SK-N-SH (cell line): ENCODE measurements at regions not wholly inside any gene's neighbourhood (a gene's known extent, or its start where the extent isn't known, plus 50 kb on each side); places are given as distances from the start of the nearest gene placed in this dataset.

Experiments used
- CTCF ChIA-PET: fragments of 300-600, 350-600 bp; formaldehyde crosslinking; extraction: SDS; loops from one replicate; lab custom pipeline; 2021; lab: Yijun Ruan, JAX
- POLR2A ChIA-PET: fragments of 350-600 bp; sonication (Branson Sonifier 250); formaldehyde crosslinking; extraction: SDS; loops from one replicate; lab custom pipeline; 2020; ENCODE audit warnings: antibody characterized with exemption, inconsistent platforms; lab: Yijun Ruan, JAX
- DNase-seq: peaks from one replicate; pipeline ENCODE4 v3.0.0; 2012
- H2AFZ ChIP-seq: fragments of 200-600 bp; sonication (generic); 2 replicates; pipeline ENCODE4 v1.8.1; 2016; ENCODE audit warnings: antibody characterized with exemption, mild to moderate bottlenecking, low read depth
- H3F3A ChIP-seq: fragments of 200-600 bp; sonication (generic); replicated peaks from 2 replicates; pipeline ENCODE3; 2016; ENCODE audit warnings: antibody characterized with exemption, mild to moderate bottlenecking; ENCODE audit not compliant: insufficient read depth
- H3K27ac ChIP-seq, 2 experiments: fragments of 200-500 bp in 1 of 2; fragments of 200-600 bp in 1 of 2; sonication (Bioruptor generic) in 1 of 2; sonication (generic), shearing (Covaris generic) in 1 of 2; 2 replicates each; pipeline versions ENCODE4 v1.5.1 to v1.6.1; 2014 to 2016; ENCODE audit warnings: low read depth in 2 of 2, inconsistent platforms in 1 of 2, low read length in 1 of 2, mild to moderate bottlenecking in 1 of 2, mixed read lengths in 1 of 2
- H3K27me3 ChIP-seq: fragments of 200-600 bp; sonication (generic), shearing (Covaris generic); 2 replicates; pipeline ENCODE4 v1.6.1; 2016; ENCODE audit warnings: mixed run types; ENCODE audit not compliant: insufficient read depth
- H3K36me3 ChIP-seq, 2 experiments: fragments of 200-500 bp in 1 of 2; fragments of 200-600 bp in 1 of 2; sonication (Bioruptor generic) in 1 of 2; sonication (generic) in 1 of 2; replicated peaks in 1 of 2; 2 replicates each; pipeline versions ENCODE3 to v1.5.1; 2014 to 2016; ENCODE audit warnings: low read length in 1 of 2, mild to moderate bottlenecking in 1 of 2; ENCODE audit not compliant: insufficient read depth in 2 of 2, control insufficient read depth in 1 of 2
- H3K4me1 ChIP-seq, 2 experiments: fragments of 200-500 bp in 1 of 2; fragments of 200-600 bp in 1 of 2; sonication (Bioruptor generic) in 1 of 2; sonication (generic), shearing (Covaris generic) in 1 of 2; 2 replicates each; pipeline versions ENCODE4 v1.5.1 to v1.6.1; 2014 to 2016; ENCODE audit warnings: low read depth in 1 of 2, low read length in 1 of 2, mixed run types in 1 of 2; ENCODE audit not compliant: insufficient read depth in 2 of 2, control insufficient read depth in 1 of 2
- H3K4me2 ChIP-seq: fragments of 200-600 bp; sonication (generic), shearing (Covaris generic); 2 replicates; pipeline ENCODE4 v1.6.1; 2017; ENCODE audit warnings: mixed run types
- H3K4me3 ChIP-seq, 2 experiments: fragments of 200-500 bp in 1 of 2; fragments of 200-600 bp in 1 of 2; sonication (Bioruptor generic) in 1 of 2; sonication (generic), shearing (Covaris generic) in 1 of 2; 2 replicates each; pipeline versions ENCODE4 v1.5.1 to v1.8.1; 2014 to 2016; ENCODE audit warnings: low read depth in 2 of 2, inconsistent platforms in 1 of 2, low read length in 1 of 2, mild to moderate bottlenecking in 1 of 2, mixed read lengths in 1 of 2, moderate library complexity in 1 of 2
- H3K79me2 ChIP-seq: fragments of 200-600 bp; sonication (generic); 2 replicates; pipeline ENCODE4 v1.8.1; 2017; ENCODE audit warnings: mild to moderate bottlenecking; ENCODE audit not compliant: insufficient read depth
- H3K9ac ChIP-seq: fragments of 200-600 bp; sonication (generic); 2 replicates; pipeline ENCODE4 v1.6.1; 2017; ENCODE audit warnings: mixed run types
- H3K9me2 ChIP-seq: fragments of 200-600 bp; sonication (generic); 2 replicates; pipeline ENCODE4 v1.6.1; 2017; ENCODE audit warnings: mixed run types
- H3K9me3 ChIP-seq: fragments of 200-600 bp; sonication (generic); 2 replicates; pipeline ENCODE4 v1.6.1; 2017; ENCODE audit warnings: mixed run types, mild to moderate bottlenecking, moderate library complexity
- H4K20me1 ChIP-seq: fragments of 200-600 bp; sonication (generic); 2 replicates; pipeline ENCODE4 v1.6.1; 2017; ENCODE audit warnings: mild to moderate bottlenecking, mixed run types; ENCODE audit not compliant: insufficient read depth
- CTCF ChIP-seq: fragments of 200-600 bp; sonication (generic); IDR thresholded peaks from 2 replicates; pipeline ENCODE4 v1.6.1; 2017; ENCODE audit warnings: antibody characterized with exemption, mild to moderate bottlenecking, moderate library complexity
- ELF1 ChIP-seq: IDR thresholded peaks from 2 replicates; pipeline ENCODE4 v1.4.0; 2012
- EP300 ChIP-seq, 2 experiments: IDR thresholded peaks; 2 replicates each; pipeline versions ENCODE4 v1.4.0 to v1.6.1; 2012; ENCODE audit warnings: borderline replicate concordance in 1 of 2, low read depth in 1 of 2, low read length in 1 of 2
- FOXM1 ChIP-seq: IDR thresholded peaks from 2 replicates; pipeline ENCODE4 v1.4.0; 2012; ENCODE audit warnings: low read depth, mild to moderate bottlenecking
- GATA2 ChIP-seq: sonication (generic); formaldehyde crosslinking; IDR thresholded peaks from 2 replicates; pipeline ENCODE4 v1.5.0; 2020; ENCODE audit warnings: mild to moderate bottlenecking, missing genetic modification reagents
- IRF3 ChIP-seq: fragments of 150-350 bp; IDR thresholded peaks from 2 replicates; pipeline ENCODE4 v1.6.1; 2016; ENCODE audit warnings: mild to moderate bottlenecking, low read depth, low read length
- JUND ChIP-seq: IDR thresholded peaks from 2 replicates; pipeline ENCODE4 v1.4.0; 2012
- MEF2A ChIP-seq: IDR thresholded peaks from 2 replicates; pipeline ENCODE4 v1.4.0; 2012; ENCODE audit warnings: low read depth, borderline replicate concordance
- MXI1 ChIP-seq: IDR thresholded peaks from 2 replicates; pipeline ENCODE4 v1.6.1; 2012; ENCODE audit warnings: mild to moderate bottlenecking, low read depth, low read length, improper control_type of control experiment
- POLR2AphosphoS5 ChIP-seq: IDR thresholded peaks from 2 replicates; pipeline ENCODE4 v1.6.1; 2012; ENCODE audit warnings: low read depth, low read length
- RCOR1 ChIP-seq: fragments of 150-350 bp; IDR thresholded peaks from 2 replicates; pipeline ENCODE4 v1.6.1; 2017; ENCODE audit warnings: antibody characterized with exemption, low read length
- RFX5 ChIP-seq: IDR thresholded peaks from 2 replicates; pipeline ENCODE4 v1.6.1; 2012; ENCODE audit warnings: mild to moderate bottlenecking, improper control_type of control experiment, low read length
- RXRA ChIP-seq: IDR thresholded peaks from 2 replicates; pipeline ENCODE4 v1.4.0; 2012; ENCODE audit warnings: low read depth, mild to moderate bottlenecking, borderline replicate concordance
- WGBS: methylation state at CpG from one replicate; pipeline ENCODE4 v1.1.6; 2017; ENCODE audit warnings: low lambda C conversion rate; 5-methylcytosine and 5-hydroxymethylcytosine counted together
- TF ChIP-seq, protein P1 (sequence below): fragments of 150-350 bp; IDR thresholded peaks from 2 replicates; pipeline ENCODE4 v1.6.1; 2017; ENCODE audit warnings: antibody characterized with exemption, low read length, low read depth, borderline replicate concordance

GRCh38 chr10:88062798-88063472 lies 199.5 kb downstream of the PTEN start:
- Histone ChIP-seq H3K4me3 (no peak overlapping the region), H3K9me2 (no peaks in the 10 kb centered on the region), H4K20me1 (no peaks in the 10 kb centered on the region), H2AFZ (peak overlapping the region; percentile 72), H3F3A (no peaks in the 10 kb centered on the region), H3K36me3 (no peaks in the 10 kb centered on the region), H3K4me2 (no peak overlapping the region), H3K27ac (peak overlapping the region in 1 of 2 experiments; percentile 83; a peak in 2 of 4 replicates), H3K79me2 (no peaks in the 10 kb centered on the region), H3K9me3 (no peaks in the 10 kb centered on the region), H3K9ac (no peak overlapping the region), H3K27me3 (no peaks in the 10 kb centered on the region), H3K4me1 (peaks cover 6 to 43% of the 10 kb centered on the region in 2 experiments; a peak in 3 of 4 replicates)
- ChIA-PET POLR2A (interaction anchor here (0.6 to 0.8 kb wide), 2 partner anchors 103 to 238 kb away, joined by 3 to 4 read pairs; no protein-coding TSS in a partner anchor), CTCF (interaction anchor here (0.6 to 1.8 kb wide), 5 partner anchors 24 to 326 kb away, joined by 3 to 6 read pairs (median 3); no protein-coding TSS in a partner anchor)
- TF ChIP-seq CTCF (no peak), EP300 (IDR thresholded peaks at IDR 0.05; ENCODE audit: borderline replicate concordance in 1 of 2, low read depth in 1 of 2, low read length in 1 of 2) (peak in 1 of 2 experiments; percentile 50; a peak in 1 of 4 replicates)
- DNase-seq: no peak
- 75% methylated on average over 4 of the region's 4 CpGs for WGBS

GRCh38 chr10:88063861-88064557 lies 200.6 kb downstream of the PTEN start:
- Histone ChIP-seq H3K27ac (peak overlapping the region in 1 of 2 experiments; percentile 83; a peak in 2 of 4 replicates), H3K9me3 (no peaks in the 10 kb centered on the region), H3K4me2 (no peak overlapping the region), H3K27me3 (no peaks in the 10 kb centered on the region), H3K9ac (no peak overlapping the region), H3F3A (no peaks in the 10 kb centered on the region), H3K9me2 (no peaks in the 10 kb centered on the region), H3K36me3 (no peaks in the 10 kb centered on the region), H3K4me3 (no peak overlapping the region), H3K4me1 (peaks cover 6 to 43% of the 10 kb centered on the region in 2 experiments; a peak in 3 of 4 replicates), H4K20me1 (no peaks in the 10 kb centered on the region), H2AFZ (no peak overlapping the region), H3K79me2 (no peaks in the 10 kb centered on the region)
- POLR2A ChIA-PET: no interaction called here
- no peak for DNase-seq
- CTCF ChIA-PET: interaction anchor here (0.7 to 1.8 kb wide), 2 partner anchors 59 to 325 kb away, joined by 3 to 6 read pairs; no protein-coding TSS in a partner anchor
- WGBS: 41% methylated on average over 4 of the region's 4 CpGs
- TF ChIP-seq IRF3 (no peak), JUND (no peak), ELF1 (no peak), FOXM1 (no peak), MXI1 (no peak), RCOR1 (no peak), RXRA (no peak), EP300 (IDR thresholded peaks at IDR 0.05; ENCODE audit: borderline replicate concordance in 1 of 2, low read depth in 1 of 2, low read length in 1 of 2) (no peak), GATA2 (no peak), RFX5 (no peak), MEF2A (no peak), POLR2AphosphoS5 (no peak)
- TF ChIP-seq, protein P1, sequence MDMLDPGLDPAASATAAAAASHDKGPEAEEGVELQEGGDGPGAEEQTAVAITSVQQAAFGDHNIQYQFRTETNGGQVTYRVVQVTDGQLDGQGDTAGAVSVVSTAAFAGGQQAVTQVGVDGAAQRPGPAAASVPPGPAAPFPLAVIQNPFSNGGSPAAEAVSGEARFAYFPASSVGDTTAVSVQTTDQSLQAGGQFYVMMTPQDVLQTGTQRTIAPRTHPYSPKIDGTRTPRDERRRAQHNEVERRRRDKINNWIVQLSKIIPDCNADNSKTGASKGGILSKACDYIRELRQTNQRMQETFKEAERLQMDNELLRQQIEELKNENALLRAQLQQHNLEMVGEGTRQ: no peak
